Endodermal cell (in vitro differentiated cells): ENCODE measurements at regions not wholly inside any gene's neighbourhood (a gene's known extent, or its start where the extent isn't known, plus 50 kb on each side); places are given as distances from the start of the nearest gene placed in this dataset.
A peak's percentile ranks its signal among the peaks of the same experiment; 100 is the strongest.

ENCODE experiments used
- DNase-seq: peaks from one replicate; pipeline ENCODE4 v3.0.0-alpha.2; 2017
- H3K27ac ChIP-seq: 2 replicates; pipeline ENCODE4 v1.5.1; 2013; ENCODE audit warnings: mild to moderate bottlenecking, low read depth, low read length, moderate library complexity
- H3K27me3 ChIP-seq: 2 replicates; pipeline ENCODE4 v1.6.1; 2013; ENCODE audit warnings: mild to moderate bottlenecking, low read length, moderate library complexity; ENCODE audit not compliant: insufficient read depth, control insufficient read depth, poor library complexity, severe bottlenecking
- H3K36me3 ChIP-seq: 2 replicates; pipeline ENCODE4 v1.7.0; 2013; ENCODE audit warnings: mild to moderate bottlenecking, low read length, moderate library complexity; ENCODE audit not compliant: control insufficient read depth, insufficient read depth
- H3K4me1 ChIP-seq: one replicate; pipeline ENCODE4 v1.7.0; 2013; ENCODE audit warnings: low read length; ENCODE audit not compliant: control insufficient read depth, insufficient read depth
- H3K4me3 ChIP-seq: 2 replicates; pipeline ENCODE4 v1.5.1; 2013; ENCODE audit warnings: mild to moderate bottlenecking, low read length, moderate library complexity
- H3K9ac ChIP-seq: 2 replicates; pipeline ENCODE4 v1.6.1; 2013; ENCODE audit warnings: mild to moderate bottlenecking, low read length, moderate library complexity; ENCODE audit not compliant: poor library complexity, severe bottlenecking; ENCODE audit errors: extremely low read depth
- H3K9me3 ChIP-seq: 2 replicates; pipeline ENCODE4 v1.6.1; 2013; ENCODE audit warnings: mild to moderate bottlenecking, low read length, moderate library complexity; ENCODE audit not compliant: control insufficient read depth
- H3K27ac Mint-ChIP-seq: 2 replicates; pipeline ENCODE4 v1.8.0; 2020; ENCODE audit warnings: mixed read lengths
- H3K27me3 Mint-ChIP-seq: 2 replicates; pipeline ENCODE4 v1.8.0; 2021; ENCODE audit warnings: mild to moderate bottlenecking, mixed read lengths; ENCODE audit not compliant: insufficient read depth
- H3K36me3 Mint-ChIP-seq: 2 replicates; pipeline ENCODE4 v1.8.0; 2020; ENCODE audit warnings: low read depth, mixed read lengths
- H3K4me1 Mint-ChIP-seq: 2 replicates; pipeline ENCODE4 v1.8.0; 2020; ENCODE audit warnings: mixed read lengths
- H3K4me3 Mint-ChIP-seq: 2 replicates; pipeline ENCODE4 v1.8.0; 2020; ENCODE audit warnings: mild to moderate bottlenecking, moderate library complexity, mixed read lengths
- H3K9me3 Mint-ChIP-seq: 2 replicates; pipeline ENCODE4 v1.8.0; 2020; ENCODE audit warnings: mild to moderate bottlenecking, mixed read lengths
- CTCF ChIP-seq: fragments of 200-600 bp; sonication (generic); conservative IDR thresholded peaks from 2 replicates; pipeline ENCODE4 v1.5.0; 2021; ENCODE audit warnings: antibody characterized with exemption, mild to moderate bottlenecking
- WGBS, 2 experiments: methylation state at CpG; one replicate each; pipeline versions ENCODE4 v1.1.5 to v1.1.7; 2013; ENCODE audit warnings: missing lambda C conversion rate in 2 of 2, mixed read lengths in 1 of 2; ENCODE audit not compliant: insufficient coverage in 1 of 2, insufficient read length in 1 of 2; 5-methylcytosine and 5-hydroxymethylcytosine counted together

GRCh38 chr19:29275266-29275665, 62.3 kb upstream of the UQCRFS1 start:
- TF ChIP-seq CTCF = no peak
- Mint-ChIP-seq H3K27ac (no peak overlapping the region), H3K36me3 (no peaks in the 10 kb centered on the region), H3K4me1 (peaks cover 5% of the 10 kb centered on the region), H3K4me3 (no peak overlapping the region), H3K27me3 (no peaks in the 10 kb centered on the region), H3K9me3 (peaks cover 5% of the 10 kb centered on the region)
- no peaks in the 10 kb centered on the region for H3K27me3 ChIP-seq
- no peak overlapping the region for H3K4me3 ChIP-seq
- DNase-seq = peak; percentile 14
- no peak overlapping the region for H3K9ac ChIP-seq
- WGBS, 2 experiments = 93 to 100% methylated on average over 1 to 4 of the region's 4 CpGs
- no peaks in the 10 kb centered on the region for H3K9me3 ChIP-seq
- H3K4me1 ChIP-seq = no peaks in the 10 kb centered on the region
- H3K27ac ChIP-seq = no peak overlapping the region
- no peaks in the 10 kb centered on the region for H3K36me3 ChIP-seq

- H3K4me3 ChIP-seq = no peak overlapping the region
- Mint-ChIP-seq H3K4me3 (no peak overlapping the region), H3K27ac (no peak overlapping the region), H3K4me1 (no peaks in the 10 kb centered on the region), H3K27me3 (no peaks in the 10 kb centered on the region), H3K9me3 (no peaks in the 10 kb centered on the region), H3K36me3 (no peaks in the 10 kb centered on the region)
- no peak for TF ChIP-seq CTCF
- no peak overlapping the region for H3K9ac ChIP-seq
- no peaks in the 10 kb centered on the region for H3K36me3 ChIP-seq
- DNase-seq = peak; percentile 87
- no peaks in the 10 kb centered on the region for H3K9me3 ChIP-seq
- H3K27me3 ChIP-seq = no peaks in the 10 kb centered on the region
- WGBS, 2 experiments = 67 to 80% methylated on average over 1 to 7 of the region's 7 CpGs
- no peaks in the 10 kb centered on the region for H3K4me1 ChIP-seq
- no peak overlapping the region for H3K27ac ChIP-seq
These were observed 64.2 kb upstream of the UQCRFS1 start for GRCh38 chr19:29277102-29277501.

GRCh38 chr19:29278716-29279115, 65.8 kb upstream of the UQCRFS1 start:
- Histone ChIP-seq H3K4me3 (no peak overlapping the region), H3K9me3 (no peaks in the 10 kb centered on the region), H3K27me3 (peaks cover 5% of the 10 kb centered on the region), H3K36me3 (no peaks in the 10 kb centered on the region), H3K9ac (no peak overlapping the region), H3K4me1 (no peaks in the 10 kb centered on the region), H3K27ac (no peak overlapping the region)
- H3K36me3 Mint-ChIP-seq = no peaks in the 10 kb centered on the region
- no peaks in the 10 kb centered on the region for H3K4me1 Mint-ChIP-seq
- no peak for DNase-seq
- WGBS, 2 experiments = 43 to 47% methylated on average over 1 to 3 of the region's 3 CpGs
- no peak for TF ChIP-seq CTCF
- H3K9me3 Mint-ChIP-seq = no peaks in the 10 kb centered on the region
- H3K4me3 Mint-ChIP-seq = no peak overlapping the region
- H3K27me3 Mint-ChIP-seq = peaks cover 9% of the 10 kb centered on the region
- H3K27ac Mint-ChIP-seq = no peak overlapping the region
